HG02938 (cell line): ENCODE measurements at regions not wholly inside any gene's neighbourhood (a gene's known extent, or its start where the extent isn't known, plus 50 kb on each side); places are given as distances from the start of the nearest gene placed in this dataset.
"Not testable (repeated sequence)": the region's sequence is repeated elsewhere in the genome, so short reads cannot be mapped to it uniquely, and the experiment has no call there.

Source experiments
- ATAC-seq: cut with Tn5 transposase; IDR thresholded peaks from one replicate; pipeline ENCODE4 v1.9.1; 2021; ENCODE audit warnings: mild to moderate bottlenecking, moderate library complexity; ENCODE audit not compliant: unreplicated experiment

- ATAC-seq, result no peak
These were observed 1279.1 kb upstream of the CITED2 start for GRCh38 chr6:140653506-140653905.

GRCh38 chr6:140649502-140649901 is 1275.1 kb upstream of the CITED2 start:
- ATAC-seq, result not testable (repeated sequence)

- not testable (repeated sequence) for ATAC-seq
These were observed 1272.9 kb upstream of the CITED2 start for GRCh38 chr6:140647322-140647721.

GRCh38 chr6:140644017-140644416 is 1269.6 kb upstream of the CITED2 start:
- ATAC-seq, result no peak

GRCh38 chr6:140641412-140641811 is 1267.0 kb upstream of the CITED2 start:
- peak; percentile 88 for ATAC-seq

GRCh38 chr6:140636908-140637402 is 1262.5 kb upstream of the CITED2 start:
- no peak for ATAC-seq

- no peak for ATAC-seq
These were observed 1261.9 kb upstream of the CITED2 start for GRCh38 chr6:140636271-140636907.

- no peak for ATAC-seq
These were observed 1252.6 kb upstream of the CITED2 start for GRCh38 chr6:140627002-140627401.

GRCh38 chr6:140623498-140623897 is 1249.0 kb upstream of the CITED2 start:
- no peak for ATAC-seq

GRCh38 chr6:140620496-140620895 is 1246.0 kb upstream of the CITED2 start:
- ATAC-seq, result no peak

GRCh38 chr6:140609956-140610355 is 1235.5 kb upstream of the CITED2 start:
- ATAC-seq, result no peak

- no peak for ATAC-seq
These were observed 1234.9 kb upstream of the CITED2 start for GRCh38 chr6:140609321-140609720.

GRCh38 chr6:140604786-140605185 is 1230.3 kb upstream of the CITED2 start:
- ATAC-seq, result no peak

- no peak for ATAC-seq
These were observed 1228.2 kb upstream of the CITED2 start for GRCh38 chr6:140602431-140603248.

- ATAC-seq, result no peak
These were observed 1226.8 kb upstream of the CITED2 start for GRCh38 chr6:140601021-140601808.

- ATAC-seq, result no peak
These were observed 1225.5 kb upstream of the CITED2 start for GRCh38 chr6:140599916-140600315.

GRCh38 chr6:140597181-140597580 is 1222.7 kb upstream of the CITED2 start:
- no peak for ATAC-seq

- ATAC-seq, result no peak
These were observed 1220.3 kb upstream of the CITED2 start for GRCh38 chr6:140594806-140595128.

- ATAC-seq, result no peak
These were observed 1218.4 kb upstream of the CITED2 start for GRCh38 chr6:140592877-140593276.

- ATAC-seq, result no peak
These were observed 1216.2 kb upstream of the CITED2 start for GRCh38 chr6:140590641-140591040.

GRCh38 chr6:140586426-140587061 is 1212.1 kb upstream of the CITED2 start:
- ATAC-seq, result peak; percentile 91
